Upper lobe of right lung (tissue), 1 donor: ENCODE measurements at regions not wholly inside any gene's neighbourhood (a gene's known extent, or its start where the extent isn't known, plus 50 kb on each side); places are given as distances from the start of the nearest gene placed in this dataset.

ENCODE experiments used
- ATAC-seq: fragments of 200-7000 bp; cut with Tn5 transposase; one replicate; pipeline ENCODE4 v1.9.1; 2020; ENCODE audit warnings: mild to moderate bottlenecking, moderate library complexity
- DNase-seq: peaks from one replicate; pipeline ENCODE4 v3.0.0-alpha.2; 2020
- H3K27ac ChIP-seq: fragments of 200-600 bp; one replicate; pipeline ENCODE4 v1.8.0; 2022
- H3K27me3 ChIP-seq: fragments of 200-600 bp; one replicate; pipeline ENCODE4 v1.8.0; 2022; ENCODE audit warnings: mild to moderate bottlenecking
- H3K36me3 ChIP-seq: fragments of 200-600 bp; one replicate; pipeline ENCODE4 v1.8.0; 2022
- H3K4me1 ChIP-seq: fragments of 200-600 bp; one replicate; pipeline ENCODE4 v1.8.0; 2022
- H3K4me3 ChIP-seq: fragments of 200-600 bp; one replicate; pipeline ENCODE4 v1.8.0; 2022; ENCODE audit warnings: mild to moderate bottlenecking
- H3K9me3 ChIP-seq: fragments of 200-600 bp; one replicate; pipeline ENCODE4 v1.8.0; 2022
- intact Hi-C: fragments of 100-400 bp; cut with DNase I; formaldehyde crosslinking; loops from one replicate; pipeline ENCODE4 v1.11.0; 2022
- TF ChIP-seq, protein P1 (sequence below): fragments of 200-600 bp; IDR thresholded peaks from one replicate; pipeline ENCODE4 v1.8.0; 2022; ENCODE audit warnings: antibody characterized with exemption
- donor health status: DM: no; HTN: yes; CAD: no; lungs with severe emphysema.

- H3K4me1 ChIP-seq: no peaks in the 10 kb centered on the region
- H3K9me3 ChIP-seq: no peaks in the 10 kb centered on the region
- TF ChIP-seq, protein P1, sequence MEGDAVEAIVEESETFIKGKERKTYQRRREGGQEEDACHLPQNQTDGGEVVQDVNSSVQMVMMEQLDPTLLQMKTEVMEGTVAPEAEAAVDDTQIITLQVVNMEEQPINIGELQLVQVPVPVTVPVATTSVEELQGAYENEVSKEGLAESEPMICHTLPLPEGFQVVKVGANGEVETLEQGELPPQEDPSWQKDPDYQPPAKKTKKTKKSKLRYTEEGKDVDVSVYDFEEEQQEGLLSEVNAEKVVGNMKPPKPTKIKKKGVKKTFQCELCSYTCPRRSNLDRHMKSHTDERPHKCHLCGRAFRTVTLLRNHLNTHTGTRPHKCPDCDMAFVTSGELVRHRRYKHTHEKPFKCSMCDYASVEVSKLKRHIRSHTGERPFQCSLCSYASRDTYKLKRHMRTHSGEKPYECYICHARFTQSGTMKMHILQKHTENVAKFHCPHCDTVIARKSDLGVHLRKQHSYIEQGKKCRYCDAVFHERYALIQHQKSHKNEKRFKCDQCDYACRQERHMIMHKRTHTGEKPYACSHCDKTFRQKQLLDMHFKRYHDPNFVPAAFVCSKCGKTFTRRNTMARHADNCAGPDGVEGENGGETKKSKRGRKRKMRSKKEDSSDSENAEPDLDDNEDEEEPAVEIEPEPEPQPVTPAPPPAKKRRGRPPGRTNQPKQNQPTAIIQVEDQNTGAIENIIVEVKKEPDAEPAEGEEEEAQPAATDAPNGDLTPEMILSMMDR: no peak
- H3K27me3 ChIP-seq: no peaks in the 10 kb centered on the region
- H3K4me3 ChIP-seq: no peak overlapping the region
- DNase-seq (no peak), ATAC-seq (no peak)
- no peak overlapping the region for H3K27ac ChIP-seq
- intact Hi-C loops: no loop called here
- no peaks in the 10 kb centered on the region for H3K36me3 ChIP-seq
These were observed 347.1 kb upstream of the FAT1 start for GRCh38 chr4:187070740-187071139.

DNA sequence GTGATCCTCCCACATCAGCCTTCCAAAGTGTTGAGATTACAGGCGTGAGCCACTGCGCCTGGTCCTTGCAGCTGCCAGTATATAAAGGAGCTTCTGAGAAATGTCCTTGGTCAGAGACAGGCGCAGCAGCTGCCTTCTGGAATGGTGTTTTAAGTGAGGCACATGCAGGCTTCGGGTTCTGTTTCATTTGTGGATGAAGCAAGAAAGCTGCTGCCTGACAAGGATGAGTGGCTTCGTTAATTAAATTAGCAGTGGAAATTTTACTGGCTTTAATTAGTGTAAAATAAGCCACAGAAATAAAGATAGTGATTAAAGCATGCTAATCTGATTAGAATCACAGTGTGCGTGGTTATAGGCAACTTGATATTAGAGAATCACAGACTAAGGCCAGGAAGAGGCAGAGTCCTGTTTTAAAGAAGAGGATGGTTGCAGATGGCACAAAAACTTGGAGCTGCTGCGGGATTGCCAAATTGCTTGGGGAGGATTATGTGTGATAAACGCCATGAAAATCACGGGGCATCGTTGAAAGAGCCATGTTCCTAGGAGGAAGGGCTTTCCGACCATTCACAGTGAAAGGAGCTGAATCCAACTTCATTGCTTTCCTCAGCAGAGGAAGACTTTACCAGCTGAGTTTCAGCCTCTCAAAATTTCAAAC lies 348.4 kb upstream of the FAT1 start:
- no peak for ATAC-seq
- Histone ChIP-seq H3K4me1 (no peaks in the 10 kb centered on the region), H3K36me3 (no peaks in the 10 kb centered on the region), H3K4me3 (no peak overlapping the region), H3K27ac (no peak overlapping the region), H3K27me3 (no peaks in the 10 kb centered on the region), H3K9me3 (no peaks in the 10 kb centered on the region)
- TF ChIP-seq, protein P1: no peak
- no peak for DNase-seq
- intact Hi-C loops: no loop called here

DNA sequence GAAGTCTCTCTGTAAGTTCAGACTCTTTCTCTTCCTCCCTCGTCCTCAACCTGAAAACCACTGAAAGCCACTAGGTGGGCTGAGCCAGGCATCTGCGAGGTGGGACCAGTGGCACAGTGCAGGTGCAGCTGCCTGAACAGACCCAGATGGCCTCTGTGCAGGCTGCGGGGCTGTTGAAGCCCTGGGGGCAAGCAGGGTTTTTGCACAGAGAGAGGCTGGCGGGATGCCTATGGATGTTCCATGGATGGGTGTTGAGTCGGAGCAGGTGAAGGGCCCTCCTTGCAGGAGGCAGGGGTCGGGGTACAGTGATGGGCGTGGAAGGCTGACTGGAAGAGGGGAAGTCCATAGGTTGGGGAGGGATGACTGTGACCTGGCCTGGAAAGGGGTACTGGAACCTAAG lies 350.2 kb upstream of the FAT1 start:
- intact Hi-C loops: no loop called here
- peak; percentile 19 for ATAC-seq
- TF ChIP-seq, protein P1: no peak
- Histone ChIP-seq H3K27ac (no peak overlapping the region), H3K9me3 (no peaks in the 10 kb centered on the region), H3K4me1 (no peaks in the 10 kb centered on the region), H3K4me3 (no peak overlapping the region), H3K27me3 (no peaks in the 10 kb centered on the region), H3K36me3 (no peaks in the 10 kb centered on the region)
- DNase-seq: no peak

DNA sequence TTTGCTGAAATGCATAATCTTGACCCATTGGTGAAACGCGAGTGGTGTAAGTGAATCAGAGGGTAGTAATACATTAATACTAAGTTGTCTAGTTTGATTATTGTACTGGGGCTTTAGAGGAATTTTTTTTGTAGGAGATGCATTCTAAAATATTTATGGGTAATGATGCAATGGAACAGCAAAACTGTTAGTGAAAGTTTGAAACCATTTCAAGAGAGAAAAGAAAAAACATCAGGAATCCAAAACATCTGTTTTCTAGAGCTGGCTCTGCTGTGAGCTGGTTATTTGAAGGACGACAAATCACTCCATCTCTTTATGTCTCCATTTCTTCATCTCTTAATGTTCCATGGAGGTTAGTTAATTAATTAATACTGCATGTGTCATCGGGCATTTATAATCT lies 351.9 kb upstream of the FAT1 start:
- Histone ChIP-seq H3K4me1 (no peaks in the 10 kb centered on the region), H3K36me3 (no peaks in the 10 kb centered on the region), H3K27me3 (no peaks in the 10 kb centered on the region), H3K27ac (no peak overlapping the region), H3K4me3 (no peak overlapping the region), H3K9me3 (no peaks in the 10 kb centered on the region)
- ATAC-seq (no peak), DNase-seq (no peak)
- TF ChIP-seq, protein P1: no peak
- intact Hi-C loops: no loop called here

DNA sequence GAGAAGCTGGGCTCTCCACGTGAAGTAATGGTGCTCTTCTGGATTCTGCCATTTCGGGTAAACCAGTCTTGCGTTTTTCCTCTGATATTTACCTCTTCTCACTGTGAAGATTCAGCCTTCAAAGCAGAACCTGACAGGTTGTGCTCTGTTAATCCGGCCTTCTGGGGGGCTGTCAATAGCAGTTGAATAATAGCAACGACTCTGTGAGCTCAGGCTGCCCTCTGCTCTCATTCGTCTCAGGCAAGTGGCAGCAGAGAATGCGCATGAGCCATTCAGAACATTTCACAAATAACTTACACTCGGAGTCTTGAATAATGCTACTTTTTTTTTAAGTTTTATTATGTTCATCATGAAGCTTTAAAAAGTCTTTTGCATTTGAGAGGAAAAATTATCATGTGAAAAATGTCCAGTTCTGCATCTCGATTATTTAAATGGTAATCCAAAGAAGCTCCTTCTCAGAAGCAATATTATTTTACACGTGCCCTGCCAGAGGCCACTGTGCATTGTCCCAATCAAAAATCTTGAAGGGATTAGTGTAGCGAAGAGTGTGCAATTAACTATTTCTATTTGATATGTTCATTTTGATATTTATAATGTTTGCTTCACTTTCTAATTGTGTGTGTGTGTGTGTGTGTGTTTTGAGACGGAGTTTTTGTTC lies 354.2 kb upstream of the FAT1 start:
- Histone ChIP-seq H3K27ac (no peak overlapping the region), H3K9me3 (no peaks in the 10 kb centered on the region), H3K4me1 (no peaks in the 10 kb centered on the region), H3K36me3 (no peaks in the 10 kb centered on the region), H3K4me3 (no peak overlapping the region), H3K27me3 (no peaks in the 10 kb centered on the region)
- DNase-seq (no peak), ATAC-seq (no peak)
- intact Hi-C loops: no loop called here
- TF ChIP-seq, protein P1: no peak
